ENCODE measurements at regions not wholly inside any gene's neighbourhood (a gene's known extent, or its start where the extent isn't known, plus 50 kb on each side); places are given as distances from the start of the nearest gene placed in this dataset.

GRCh38 chr19:34120846-34121639, 51.3 kb upstream of the LSM14A start:
- peak in 1 of 2 experiments; percentile 15 for DNase-seq
